ENCODE measurements at regions not wholly inside any gene's neighbourhood (a gene's known extent, or its start where the extent isn't known, plus 50 kb on each side); places are given as distances from the start of the nearest gene placed in this dataset.
"Not testable (repeated sequence)": the region's sequence is repeated elsewhere in the genome, so short reads cannot be mapped to it uniquely, and the experiment has no call there.

- DNase-seq (ENCODE audit: low spot score): not testable (repeated sequence)
Measured at GRCh38 chr20:29883514-29884219, 1373.8 kb upstream of the DEFB115 start.

GRCh38 chr20:29884322-29884721, 1373.1 kb upstream of the DEFB115 start:
- DNase-seq (ENCODE audit: low spot score): not testable (repeated sequence)

- DNase-seq (ENCODE audit: low spot score): not testable (repeated sequence)
Measured at GRCh38 chr20:29885282-29886185, 1371.9 kb upstream of the DEFB115 start.

GRCh38 chr20:29891555-29891954, 1365.9 kb upstream of the DEFB115 start:
- not testable (repeated sequence) for DNase-seq (ENCODE audit: low spot score)

Measured in LoVo (cell line).